LNCaP clone FGC (cell line): ENCODE measurements at regions not wholly inside any gene's neighbourhood (a gene's known extent, or its start where the extent isn't known, plus 50 kb on each side); places are given as distances from the start of the nearest gene placed in this dataset.

Source experiments
- DNase-seq: peaks from one replicate; pipeline ENCODE4 v3.0.0-alpha.2; 2011; ENCODE audit warnings: low read depth
- H3K4me3 ChIP-seq: 2 replicates; pipeline ENCODE4 v1.5.1; 2011; ENCODE audit warnings: mild to moderate bottlenecking, low read depth, low read length, control low read depth
- CTCF ChIP-seq: IDR thresholded peaks from 2 replicates; pipeline ENCODE4 v1.5.1; 2012; ENCODE audit warnings: mild to moderate bottlenecking; ENCODE audit not compliant: control insufficient read depth, insufficient read depth; ENCODE audit errors: extremely low read depth

- DNase-seq: no peak
- H3K4me3 ChIP-seq: no peak overlapping the region
- TF ChIP-seq CTCF: no peak
These were observed 347.8 kb downstream of the GBA3 start for GRCh38 chr4:23040539-23040938.

- TF ChIP-seq CTCF: no peak
- H3K4me3 ChIP-seq: no peak overlapping the region
- DNase-seq: no peak
These were observed 347.1 kb downstream of the GBA3 start for GRCh38 chr4:23039818-23040217.

GRCh38 chr4:23038626-23039491, 346.1 kb downstream of the GBA3 start:
- H3K4me3 ChIP-seq: no peak overlapping the region
- DNase-seq: no peak
- TF ChIP-seq CTCF: no peak

GRCh38 chr4:23036921-23037495, 344.3 kb downstream of the GBA3 start:
- DNase-seq: no peak
- TF ChIP-seq CTCF: no peak
- no peak overlapping the region for H3K4me3 ChIP-seq

GRCh38 chr4:23036503-23036902, 343.8 kb downstream of the GBA3 start:
- no peak for TF ChIP-seq CTCF
- DNase-seq: no peak
- H3K4me3 ChIP-seq: no peak overlapping the region

GRCh38 chr4:23035521-23036056, 342.9 kb downstream of the GBA3 start:
- H3K4me3 ChIP-seq: no peak overlapping the region
- no peak for TF ChIP-seq CTCF
- no peak for DNase-seq

GRCh38 chr4:23034731-23035130, 342.0 kb downstream of the GBA3 start:
- no peak for TF ChIP-seq CTCF
- DNase-seq: no peak
- H3K4me3 ChIP-seq: no peak overlapping the region
